ENCODE measurements at regions not wholly inside any gene's neighbourhood (a gene's known extent, or its start where the extent isn't known, plus 50 kb on each side); places are given as distances from the start of the nearest gene placed in this dataset.

DNA sequence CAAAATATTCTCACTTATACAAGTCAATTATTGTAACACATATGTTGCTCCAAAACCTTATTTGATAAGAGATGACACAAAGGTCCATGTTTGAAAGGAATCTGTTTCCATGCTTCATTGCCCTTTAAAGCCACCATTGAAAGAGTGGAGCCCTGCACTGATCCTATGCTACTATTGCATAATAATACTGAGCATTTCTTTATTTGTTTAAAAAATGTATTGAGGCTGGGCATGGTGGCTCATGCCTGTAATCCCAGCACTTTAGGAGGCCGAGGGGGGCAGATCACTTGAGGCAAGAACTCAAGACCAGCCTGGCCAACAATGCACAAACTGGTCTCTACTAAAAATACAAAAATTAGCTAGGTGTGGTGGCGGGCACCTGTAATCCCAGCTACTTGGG, 178.8 kb upstream of the STARD13 start:
- TF ChIP-seq, protein P1, sequence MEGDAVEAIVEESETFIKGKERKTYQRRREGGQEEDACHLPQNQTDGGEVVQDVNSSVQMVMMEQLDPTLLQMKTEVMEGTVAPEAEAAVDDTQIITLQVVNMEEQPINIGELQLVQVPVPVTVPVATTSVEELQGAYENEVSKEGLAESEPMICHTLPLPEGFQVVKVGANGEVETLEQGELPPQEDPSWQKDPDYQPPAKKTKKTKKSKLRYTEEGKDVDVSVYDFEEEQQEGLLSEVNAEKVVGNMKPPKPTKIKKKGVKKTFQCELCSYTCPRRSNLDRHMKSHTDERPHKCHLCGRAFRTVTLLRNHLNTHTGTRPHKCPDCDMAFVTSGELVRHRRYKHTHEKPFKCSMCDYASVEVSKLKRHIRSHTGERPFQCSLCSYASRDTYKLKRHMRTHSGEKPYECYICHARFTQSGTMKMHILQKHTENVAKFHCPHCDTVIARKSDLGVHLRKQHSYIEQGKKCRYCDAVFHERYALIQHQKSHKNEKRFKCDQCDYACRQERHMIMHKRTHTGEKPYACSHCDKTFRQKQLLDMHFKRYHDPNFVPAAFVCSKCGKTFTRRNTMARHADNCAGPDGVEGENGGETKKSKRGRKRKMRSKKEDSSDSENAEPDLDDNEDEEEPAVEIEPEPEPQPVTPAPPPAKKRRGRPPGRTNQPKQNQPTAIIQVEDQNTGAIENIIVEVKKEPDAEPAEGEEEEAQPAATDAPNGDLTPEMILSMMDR (IDR thresholded peaks at IDR 0.05) = no peak
- TF ChIP-seq, protein P2, sequence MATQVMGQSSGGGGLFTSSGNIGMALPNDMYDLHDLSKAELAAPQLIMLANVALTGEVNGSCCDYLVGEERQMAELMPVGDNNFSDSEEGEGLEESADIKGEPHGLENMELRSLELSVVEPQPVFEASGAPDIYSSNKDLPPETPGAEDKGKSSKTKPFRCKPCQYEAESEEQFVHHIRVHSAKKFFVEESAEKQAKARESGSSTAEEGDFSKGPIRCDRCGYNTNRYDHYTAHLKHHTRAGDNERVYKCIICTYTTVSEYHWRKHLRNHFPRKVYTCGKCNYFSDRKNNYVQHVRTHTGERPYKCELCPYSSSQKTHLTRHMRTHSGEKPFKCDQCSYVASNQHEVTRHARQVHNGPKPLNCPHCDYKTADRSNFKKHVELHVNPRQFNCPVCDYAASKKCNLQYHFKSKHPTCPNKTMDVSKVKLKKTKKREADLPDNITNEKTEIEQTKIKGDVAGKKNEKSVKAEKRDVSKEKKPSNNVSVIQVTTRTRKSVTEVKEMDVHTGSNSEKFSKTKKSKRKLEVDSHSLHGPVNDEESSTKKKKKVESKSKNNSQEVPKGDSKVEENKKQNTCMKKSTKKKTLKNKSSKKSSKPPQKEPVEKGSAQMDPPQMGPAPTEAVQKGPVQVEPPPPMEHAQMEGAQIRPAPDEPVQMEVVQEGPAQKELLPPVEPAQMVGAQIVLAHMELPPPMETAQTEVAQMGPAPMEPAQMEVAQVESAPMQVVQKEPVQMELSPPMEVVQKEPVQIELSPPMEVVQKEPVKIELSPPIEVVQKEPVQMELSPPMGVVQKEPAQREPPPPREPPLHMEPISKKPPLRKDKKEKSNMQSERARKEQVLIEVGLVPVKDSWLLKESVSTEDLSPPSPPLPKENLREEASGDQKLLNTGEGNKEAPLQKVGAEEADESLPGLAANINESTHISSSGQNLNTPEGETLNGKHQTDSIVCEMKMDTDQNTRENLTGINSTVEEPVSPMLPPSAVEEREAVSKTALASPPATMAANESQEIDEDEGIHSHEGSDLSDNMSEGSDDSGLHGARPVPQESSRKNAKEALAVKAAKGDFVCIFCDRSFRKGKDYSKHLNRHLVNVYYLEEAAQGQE (IDR thresholded peaks at IDR 0.05; ENCODE audit: insufficient read depth in 1 of 2, low read depth in 2 of 2, low read length in 1 of 2) = no peak
- TF ChIP-seq TCF7L2 (IDR thresholded peaks at IDR 0.05; ENCODE audit: low read depth, low read length) (no peak), POLR2AphosphoS5 (IDR thresholded peaks at IDR 0.05; ENCODE audit: low read depth, low read length) (no peak)

All from Panc1 (cell line).